ENCODE measurements at regions not wholly inside any gene's neighbourhood (a gene's known extent, or its start where the extent isn't known, plus 50 kb on each side); places are given as distances from the start of the nearest gene placed in this dataset.

- TF ChIP-seq CTCF (IDR thresholded peaks at IDR 0.05) (no peak), POLR2A (IDR thresholded peaks at IDR 0.05) (no peak)
Observed at GRCh38 chr5:125317536-125317995, 571.1 kb upstream of the ZNF608 start.
